ENCODE measurements at regions not wholly inside any gene's neighbourhood (a gene's known extent, or its start where the extent isn't known, plus 50 kb on each side); places are given as distances from the start of the nearest gene placed in this dataset.

DNA sequence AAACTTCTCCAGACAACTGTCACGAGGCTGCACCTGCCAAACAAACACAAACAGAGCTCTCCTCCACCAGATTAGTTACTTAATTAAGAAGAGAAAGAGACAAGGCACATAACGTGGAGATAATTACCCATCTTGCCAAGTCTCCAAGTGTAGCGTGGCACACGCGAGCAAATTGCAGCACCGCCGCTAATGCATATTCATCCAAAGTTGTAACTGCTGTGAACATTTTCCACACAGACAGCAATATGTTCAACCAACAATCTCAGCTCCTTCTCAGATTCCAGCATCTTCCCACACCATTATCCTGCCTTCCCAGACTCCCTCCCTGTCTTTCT, 309.6 kb upstream of the TLE3 start:
- DNase-seq (ENCODE audit: low read depth), result no peak
- H3K4me3 ChIP-seq (ENCODE audit: control insufficient read depth, low read depth, low read length), result no peak overlapping the region
- TF ChIP-seq, protein P1, sequence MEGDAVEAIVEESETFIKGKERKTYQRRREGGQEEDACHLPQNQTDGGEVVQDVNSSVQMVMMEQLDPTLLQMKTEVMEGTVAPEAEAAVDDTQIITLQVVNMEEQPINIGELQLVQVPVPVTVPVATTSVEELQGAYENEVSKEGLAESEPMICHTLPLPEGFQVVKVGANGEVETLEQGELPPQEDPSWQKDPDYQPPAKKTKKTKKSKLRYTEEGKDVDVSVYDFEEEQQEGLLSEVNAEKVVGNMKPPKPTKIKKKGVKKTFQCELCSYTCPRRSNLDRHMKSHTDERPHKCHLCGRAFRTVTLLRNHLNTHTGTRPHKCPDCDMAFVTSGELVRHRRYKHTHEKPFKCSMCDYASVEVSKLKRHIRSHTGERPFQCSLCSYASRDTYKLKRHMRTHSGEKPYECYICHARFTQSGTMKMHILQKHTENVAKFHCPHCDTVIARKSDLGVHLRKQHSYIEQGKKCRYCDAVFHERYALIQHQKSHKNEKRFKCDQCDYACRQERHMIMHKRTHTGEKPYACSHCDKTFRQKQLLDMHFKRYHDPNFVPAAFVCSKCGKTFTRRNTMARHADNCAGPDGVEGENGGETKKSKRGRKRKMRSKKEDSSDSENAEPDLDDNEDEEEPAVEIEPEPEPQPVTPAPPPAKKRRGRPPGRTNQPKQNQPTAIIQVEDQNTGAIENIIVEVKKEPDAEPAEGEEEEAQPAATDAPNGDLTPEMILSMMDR (IDR thresholded peaks at IDR 0.05; ENCODE audit: control insufficient read depth, insufficient read depth, low read depth, low read length, missing control alignments), result no peak

DNA sequence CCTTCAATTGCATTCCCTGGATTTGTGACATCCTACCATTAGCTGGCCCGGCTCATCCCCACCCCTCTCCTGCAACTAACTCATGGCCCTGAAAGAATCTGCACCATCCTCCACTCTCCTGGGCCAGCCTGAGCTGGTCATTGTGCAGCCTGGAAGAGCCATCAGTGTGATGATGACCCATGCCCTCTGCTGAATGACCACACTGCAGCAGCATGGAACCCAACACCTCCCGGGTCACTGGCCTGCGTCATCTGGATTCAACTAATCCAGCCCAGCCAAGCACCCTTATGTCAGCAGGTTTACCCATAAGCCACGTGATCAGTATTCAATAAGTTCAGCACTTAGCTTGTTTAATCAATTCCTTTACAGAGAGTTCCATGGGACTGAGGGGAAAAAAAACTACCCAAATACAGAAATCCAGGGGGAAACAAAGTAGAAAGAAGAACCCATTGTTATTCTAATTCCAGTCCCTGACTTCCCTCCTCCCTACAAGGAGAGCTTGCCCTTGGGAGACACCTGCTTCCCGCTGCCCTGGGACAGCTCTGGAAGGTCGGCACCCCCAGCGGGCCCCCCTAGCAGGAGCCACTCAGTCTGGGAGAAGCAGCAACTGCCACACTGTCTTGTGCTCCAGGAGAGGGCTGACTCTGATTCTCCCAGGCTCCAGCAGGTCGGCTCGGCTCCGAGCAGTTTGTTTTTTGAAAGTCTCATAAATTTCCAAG, 309.1 kb upstream of the TLE3 start:
- TF ChIP-seq, protein P1 (IDR thresholded peaks at IDR 0.05; ENCODE audit: control insufficient read depth, insufficient read depth, low read depth, low read length, missing control alignments), result no peak
- H3K4me3 ChIP-seq (ENCODE audit: control insufficient read depth, low read depth, low read length), result no peak overlapping the region
- DNase-seq (ENCODE audit: low read depth), result no peak

DNA sequence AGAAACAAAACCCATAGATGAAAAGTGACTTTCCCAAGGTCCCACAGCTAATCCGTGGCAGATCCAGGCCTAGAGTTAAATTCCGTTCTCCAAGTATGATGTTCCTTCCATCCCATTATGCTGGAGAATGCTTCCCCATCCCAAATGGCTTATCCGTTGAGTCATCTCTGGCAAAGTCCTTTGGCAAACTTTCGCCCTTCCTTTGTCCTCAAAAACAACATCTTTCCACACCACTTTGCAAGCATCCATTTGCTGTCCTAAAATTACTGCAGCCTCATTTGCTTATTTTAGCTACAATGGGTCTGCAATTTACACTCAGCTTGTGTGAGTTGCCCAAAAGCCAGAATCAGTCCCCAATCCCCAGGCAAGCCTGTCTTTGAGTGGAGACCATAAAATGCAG, 304.0 kb upstream of the TLE3 start:
- TF ChIP-seq, protein P1 (IDR thresholded peaks at IDR 0.05; ENCODE audit: control insufficient read depth, insufficient read depth, low read depth, low read length, missing control alignments), result no peak
- DNase-seq (ENCODE audit: low read depth), result no peak

DNA sequence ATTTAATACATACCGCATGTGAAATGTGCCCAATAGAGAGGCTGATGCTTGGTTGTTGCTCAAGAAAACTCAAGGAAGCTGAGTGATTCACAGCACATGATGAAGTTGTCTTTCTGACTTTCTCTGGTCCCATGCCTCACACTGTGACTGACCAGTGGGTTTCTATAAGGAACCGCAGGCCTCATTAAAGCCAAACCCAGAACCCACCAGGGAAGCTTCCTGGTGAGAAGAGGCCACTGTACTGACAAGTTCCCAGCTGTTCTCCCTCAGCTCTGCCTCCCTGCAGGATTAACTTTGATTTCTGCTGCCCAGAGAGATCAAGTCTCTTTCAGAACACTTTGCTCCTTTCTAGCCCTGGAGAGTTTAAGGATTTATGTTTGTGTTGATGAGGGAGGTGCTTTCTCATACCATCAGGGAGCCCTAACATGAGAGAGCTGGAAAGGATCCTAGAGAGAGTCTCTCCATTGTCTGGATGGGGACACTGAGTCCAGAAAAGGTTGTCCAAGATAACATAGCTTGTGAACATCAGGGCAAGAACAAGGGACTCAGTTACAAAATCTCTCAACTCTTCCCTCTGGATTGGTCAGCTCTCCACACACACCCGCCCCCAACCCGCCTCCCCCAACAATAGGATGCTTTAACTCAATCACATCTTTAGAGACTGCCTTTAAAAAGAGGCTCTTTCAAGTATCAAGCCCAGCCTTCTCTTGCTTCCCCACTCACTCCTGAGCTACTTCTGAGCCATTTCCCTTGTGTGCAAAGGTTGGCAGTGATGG, 303.2 kb upstream of the TLE3 start:
- no peak overlapping the region for H3K4me3 ChIP-seq (ENCODE audit: control insufficient read depth, low read depth, low read length)
- TF ChIP-seq, protein P1 (IDR thresholded peaks at IDR 0.05; ENCODE audit: control insufficient read depth, insufficient read depth, low read depth, low read length, missing control alignments), result no peak
- peak; percentile 7 for DNase-seq (ENCODE audit: low read depth)

More for the DNA sequence above, 304.0 kb upstream of the TLE3 start:
- no peak overlapping the region for H3K4me3 ChIP-seq (ENCODE audit: control insufficient read depth, low read depth, low read length)

DNA sequence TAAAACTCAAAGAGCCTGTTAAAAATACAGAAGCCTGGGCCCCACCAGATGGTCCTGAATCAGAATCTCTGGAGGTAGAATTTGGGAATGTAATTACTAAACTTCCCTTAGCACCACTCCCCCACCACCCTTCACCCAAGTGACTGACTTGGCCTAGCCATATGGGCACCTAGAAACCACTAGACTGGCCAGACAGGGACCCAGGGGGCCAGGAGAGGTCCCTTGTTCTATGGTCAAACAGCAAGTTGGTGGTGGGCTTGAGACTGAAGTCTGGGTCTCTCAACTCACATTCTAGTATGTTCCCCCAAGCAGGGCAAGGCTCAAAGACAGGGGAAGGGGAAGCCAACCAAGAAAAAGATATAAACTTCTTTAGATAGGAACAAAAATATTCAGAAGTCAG, 301.5 kb upstream of the TLE3 start:
- H3K4me3 ChIP-seq (ENCODE audit: control insufficient read depth, low read depth, low read length), result no peak overlapping the region
- TF ChIP-seq, protein P1 (IDR thresholded peaks at IDR 0.05; ENCODE audit: control insufficient read depth, insufficient read depth, low read depth, low read length, missing control alignments), result no peak

DNA sequence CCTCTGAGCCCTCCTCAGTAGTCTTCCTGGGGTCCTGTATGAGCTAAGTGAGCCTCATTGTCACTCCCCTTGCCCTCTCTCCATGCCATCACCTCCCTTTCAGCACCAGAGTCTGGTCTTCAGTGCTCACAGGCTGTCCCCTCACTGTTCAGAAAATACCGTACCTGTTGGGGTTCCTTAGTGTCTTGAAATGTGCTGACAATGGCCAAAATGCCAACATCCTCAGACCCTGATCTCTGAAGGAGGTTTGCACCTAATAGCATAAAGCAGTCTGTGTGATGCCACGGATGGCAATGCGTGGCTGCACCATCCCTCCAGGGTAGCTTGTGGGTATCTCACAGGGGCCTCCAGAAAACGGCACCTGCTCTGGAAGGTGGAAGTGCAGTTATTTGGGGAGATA, 301.0 kb upstream of the TLE3 start:
- no peak overlapping the region for H3K4me3 ChIP-seq (ENCODE audit: control insufficient read depth, low read depth, low read length)

More for the DNA sequence above, 301.5 kb upstream of the TLE3 start:
- no peak for DNase-seq (ENCODE audit: low read depth)

More for the DNA sequence above, 301.0 kb upstream of the TLE3 start:
- no peak for DNase-seq (ENCODE audit: low read depth)
- TF ChIP-seq, protein P1 (IDR thresholded peaks at IDR 0.05; ENCODE audit: control insufficient read depth, insufficient read depth, low read depth, low read length, missing control alignments), result no peak

All from AG09309 (cell line).